Left ventricle myocardium inferior (tissue), 1 donor: ENCODE measurements at regions not wholly inside any gene's neighbourhood (a gene's known extent, or its start where the extent isn't known, plus 50 kb on each side); places are given as distances from the start of the nearest gene placed in this dataset.

Source experiments
- DNase-seq: peaks from one replicate; pipeline ENCODE4 v3.0.0-alpha.2; 2020
- H3K27ac ChIP-seq: fragments of 200-600 bp; replicated peaks from 2 replicates; pipeline ENCODE4 v1.8.0; 2021
- H3K27me3 ChIP-seq: fragments of 200-600 bp; 2 replicates; pipeline ENCODE4 v1.8.0; 2021; ENCODE audit warnings: low read depth
- H3K36me3 ChIP-seq: fragments of 200-600 bp; 2 replicates; pipeline ENCODE4 v1.8.0; 2021
- H3K4me1 ChIP-seq: fragments of 200-600 bp; 2 replicates; pipeline ENCODE4 v1.8.0; 2021
- H3K4me3 ChIP-seq: fragments of 200-600 bp; 2 replicates; pipeline ENCODE4 v1.8.0; 2021; ENCODE audit warnings: mild to moderate bottlenecking, moderate library complexity
- H3K9me3 ChIP-seq: fragments of 200-600 bp; replicated peaks from 2 replicates; pipeline ENCODE4 v1.8.0; 2021
- CTCF ChIP-seq: fragments of 200-600 bp; IDR thresholded peaks from 2 replicates; pipeline ENCODE4 v1.8.0; 2021; ENCODE audit warnings: antibody characterized with exemption, mild to moderate bottlenecking, borderline replicate concordance
- intact Hi-C: fragments of 100-400 bp; cut with micrococcal nuclease; formaldehyde crosslinking; loops from one replicate; pipeline ENCODE4 v1.11.0; 2022
- donor health status: DM: no; HTN: yes; CAD: no; lungs with severe emphysema.

- TF ChIP-seq CTCF, result no peak
- Histone ChIP-seq H3K36me3 (no peaks in the 10 kb centered on the region), H3K4me1 (no peaks in the 10 kb centered on the region), H3K27me3 (no peaks in the 10 kb centered on the region), H3K4me3 (no peak overlapping the region), H3K27ac (no peak overlapping the region), H3K9me3 (no peaks in the 10 kb centered on the region)
- intact Hi-C loops, result no loop called here
- DNase-seq, result no peak
Measured at GRCh38 chr2:7190587-7191324, 273.5 kb downstream of the RNF144A start.

- Histone ChIP-seq H3K4me1 (no peaks in the 10 kb centered on the region), H3K27ac (no peak overlapping the region), H3K9me3 (no peaks in the 10 kb centered on the region), H3K36me3 (no peaks in the 10 kb centered on the region), H3K27me3 (no peaks in the 10 kb centered on the region), H3K4me3 (no peak overlapping the region)
- no peak for TF ChIP-seq CTCF
- DNase-seq, result no peak
- intact Hi-C loops, result no loop called here
Measured at GRCh38 chr2:7191932-7192331, 274.7 kb downstream of the RNF144A start.

GRCh38 chr2:7193457-7193856 lies 276.2 kb downstream of the RNF144A start:
- intact Hi-C loops, result no loop called here

GRCh38 chr2:7194950-7195349 lies 277.7 kb downstream of the RNF144A start:
- intact Hi-C loops, result no loop called here
- no peak overlapping the region for H3K4me3 ChIP-seq
- no peaks in the 10 kb centered on the region for H3K9me3 ChIP-seq
- H3K27me3 ChIP-seq, result no peaks in the 10 kb centered on the region
- no peaks in the 10 kb centered on the region for H3K36me3 ChIP-seq
- no peak for DNase-seq
- no peaks in the 10 kb centered on the region for H3K4me1 ChIP-seq
- H3K27ac ChIP-seq, result no peak overlapping the region
- TF ChIP-seq CTCF, result no peak

More at GRCh38 chr2:7193457-7193856, 276.2 kb downstream of the RNF144A start:
- DNase-seq, result no peak
- TF ChIP-seq CTCF, result no peak
- Histone ChIP-seq H3K9me3 (no peaks in the 10 kb centered on the region), H3K36me3 (no peaks in the 10 kb centered on the region), H3K27me3 (no peaks in the 10 kb centered on the region), H3K4me1 (no peaks in the 10 kb centered on the region), H3K27ac (no peak overlapping the region), H3K4me3 (no peak overlapping the region)

- Histone ChIP-seq H3K4me1 (no peaks in the 10 kb centered on the region), H3K4me3 (no peak overlapping the region), H3K27me3 (no peaks in the 10 kb centered on the region), H3K27ac (no peak overlapping the region), H3K9me3 (no peaks in the 10 kb centered on the region), H3K36me3 (no peaks in the 10 kb centered on the region)
- intact Hi-C loops, result no loop called here
- DNase-seq, result no peak
- no peak for TF ChIP-seq CTCF
Measured at GRCh38 chr2:7196883-7197282, 279.7 kb downstream of the RNF144A start.
